ENCODE measurements at regions not wholly inside any gene's neighbourhood (a gene's known extent, or its start where the extent isn't known, plus 50 kb on each side); places are given as distances from the start of the nearest gene placed in this dataset.

GRCh38 chr9:135348076-135348787 is 131.3 kb upstream of the PPP1R26 start:
- no peaks in the 10 kb centered on the region for H3K36me3 ChIP-seq (ENCODE audit: control insufficient read depth in 3 of 3, insufficient read depth in 3 of 3, low read length in 3 of 3)
- no peak overlapping the region for H3K4me3 ChIP-seq (ENCODE audit: low read length in 3 of 3)
- no peaks in the 10 kb centered on the region for H3K9me3 ChIP-seq (ENCODE audit: control insufficient read depth in 3 of 3, low read length in 3 of 3)
- H3K27ac ChIP-seq (ENCODE audit: low read depth, low read length): no peak overlapping the region
- no peaks in the 10 kb centered on the region for H3K4me1 ChIP-seq (ENCODE audit: control insufficient read depth in 3 of 3, insufficient read depth in 3 of 3, low read length in 3 of 3)
- peaks cover 56 to 90% (median 81%) of the 10 kb centered on the region in 3 donors for H3K27me3 ChIP-seq (ENCODE audit: control insufficient read depth in 3 of 3, insufficient read depth in 3 of 3, low read length in 3 of 3)
- H3K9ac ChIP-seq (ENCODE audit: low read depth in 1 of 3, low read length in 3 of 3): no peak overlapping the region

DNA sequence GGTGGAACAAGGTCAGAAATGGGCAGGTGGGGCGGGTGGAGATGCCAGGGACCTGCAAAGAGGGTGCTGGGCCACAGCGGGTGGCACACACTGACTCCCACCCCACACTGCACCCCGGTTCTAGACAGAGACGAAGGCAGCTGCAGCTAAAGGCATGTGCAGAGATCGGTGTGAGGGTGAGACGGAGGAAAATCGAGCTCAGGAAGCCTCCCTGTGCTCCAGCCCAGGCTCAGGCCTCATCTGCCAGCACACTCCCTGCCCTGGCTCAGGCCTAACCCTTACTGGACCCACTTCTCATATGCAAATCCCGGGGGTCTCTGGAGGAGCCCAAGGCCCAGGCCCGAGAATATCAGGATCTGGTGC is 130.8 kb upstream of the PPP1R26 start:
- Histone ChIP-seq H3K27me3 (ENCODE audit: control insufficient read depth in 3 of 3, insufficient read depth in 3 of 3, low read length in 3 of 3) (peaks cover 53 to 84% (median 80%) of the 10 kb centered on the region in 3 donors), H3K36me3 (ENCODE audit: control insufficient read depth in 3 of 3, insufficient read depth in 3 of 3, low read length in 3 of 3) (no peaks in the 10 kb centered on the region), H3K4me3 (ENCODE audit: low read length in 3 of 3) (no peak overlapping the region), H3K9ac (ENCODE audit: low read depth in 1 of 3, low read length in 3 of 3) (no peak overlapping the region), H3K27ac (ENCODE audit: low read depth, low read length) (no peak overlapping the region), H3K9me3 (ENCODE audit: control insufficient read depth in 3 of 3, low read length in 3 of 3) (no peaks in the 10 kb centered on the region), H3K4me1 (ENCODE audit: control insufficient read depth in 3 of 3, insufficient read depth in 3 of 3, low read length in 3 of 3) (no peaks in the 10 kb centered on the region)

GRCh38 chr9:135349212-135350002 is 130.2 kb upstream of the PPP1R26 start:
- Histone ChIP-seq H3K27me3 (ENCODE audit: control insufficient read depth in 3 of 3, insufficient read depth in 3 of 3, low read length in 3 of 3) (peaks cover 51 to 80% (median 79%) of the 10 kb centered on the region in 3 donors), H3K9me3 (ENCODE audit: control insufficient read depth in 3 of 3, low read length in 3 of 3) (no peaks in the 10 kb centered on the region), H3K9ac (ENCODE audit: low read depth in 1 of 3, low read length in 3 of 3) (no peak overlapping the region), H3K4me3 (ENCODE audit: low read length in 3 of 3) (no peak overlapping the region), H3K36me3 (ENCODE audit: control insufficient read depth in 3 of 3, insufficient read depth in 3 of 3, low read length in 3 of 3) (no peaks in the 10 kb centered on the region), H3K4me1 (ENCODE audit: control insufficient read depth in 3 of 3, insufficient read depth in 3 of 3, low read length in 3 of 3) (no peaks in the 10 kb centered on the region), H3K27ac (ENCODE audit: low read depth, low read length) (no peak overlapping the region)

- H3K27ac ChIP-seq (ENCODE audit: low read depth, low read length): no peak overlapping the region
- H3K4me3 ChIP-seq (ENCODE audit: low read length in 3 of 3): no peak overlapping the region
- no peak overlapping the region for H3K9ac ChIP-seq (ENCODE audit: low read depth in 1 of 3, low read length in 3 of 3)
- peaks cover 46 to 74% (median 73%) of the 10 kb centered on the region in 3 donors for H3K27me3 ChIP-seq (ENCODE audit: control insufficient read depth in 3 of 3, insufficient read depth in 3 of 3, low read length in 3 of 3)
- H3K36me3 ChIP-seq (ENCODE audit: control insufficient read depth in 3 of 3, insufficient read depth in 3 of 3, low read length in 3 of 3): no peaks in the 10 kb centered on the region
- H3K4me1 ChIP-seq (ENCODE audit: control insufficient read depth in 3 of 3, insufficient read depth in 3 of 3, low read length in 3 of 3): no peaks in the 10 kb centered on the region
- H3K9me3 ChIP-seq (ENCODE audit: control insufficient read depth in 3 of 3, low read length in 3 of 3): no peaks in the 10 kb centered on the region
These were observed 129.6 kb upstream of the PPP1R26 start for GRCh38 chr9:135350003-135350315.

DNA sequence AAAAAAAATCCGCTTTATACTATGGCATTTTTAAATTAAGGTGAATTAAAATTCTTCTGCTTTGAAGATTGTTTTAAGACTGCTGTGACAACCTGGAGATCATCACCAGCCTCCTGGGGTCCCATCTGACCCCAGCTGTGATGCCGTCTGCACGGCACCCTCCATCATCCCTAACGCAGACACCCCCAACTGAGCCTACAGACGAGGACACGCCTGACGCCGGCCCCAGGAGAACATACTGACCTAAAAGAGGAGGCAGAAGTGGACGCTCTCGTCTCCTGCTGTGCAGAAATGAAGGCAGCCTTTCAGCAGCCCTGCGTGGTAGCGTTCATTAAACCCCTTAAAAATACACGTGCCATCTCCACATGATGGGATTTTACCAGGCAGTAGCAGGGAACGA is 125.6 kb upstream of the PPP1R26 start:
- Histone ChIP-seq H3K4me1 (ENCODE audit: control insufficient read depth in 3 of 3, insufficient read depth in 3 of 3, low read length in 3 of 3) (no peaks in the 10 kb centered on the region), H3K27ac (ENCODE audit: low read depth, low read length) (no peak overlapping the region), H3K9me3 (ENCODE audit: control insufficient read depth in 3 of 3, low read length in 3 of 3) (no peaks in the 10 kb centered on the region), H3K27me3 (ENCODE audit: control insufficient read depth in 3 of 3, insufficient read depth in 3 of 3, low read length in 3 of 3) (peaks cover 32 to 55% (median 53%) of the 10 kb centered on the region in 3 donors), H3K36me3 (ENCODE audit: control insufficient read depth in 3 of 3, insufficient read depth in 3 of 3, low read length in 3 of 3) (no peaks in the 10 kb centered on the region), H3K4me3 (ENCODE audit: low read length in 3 of 3) (no peak overlapping the region), H3K9ac (ENCODE audit: low read depth in 1 of 3, low read length in 3 of 3) (no peak overlapping the region)

DNA sequence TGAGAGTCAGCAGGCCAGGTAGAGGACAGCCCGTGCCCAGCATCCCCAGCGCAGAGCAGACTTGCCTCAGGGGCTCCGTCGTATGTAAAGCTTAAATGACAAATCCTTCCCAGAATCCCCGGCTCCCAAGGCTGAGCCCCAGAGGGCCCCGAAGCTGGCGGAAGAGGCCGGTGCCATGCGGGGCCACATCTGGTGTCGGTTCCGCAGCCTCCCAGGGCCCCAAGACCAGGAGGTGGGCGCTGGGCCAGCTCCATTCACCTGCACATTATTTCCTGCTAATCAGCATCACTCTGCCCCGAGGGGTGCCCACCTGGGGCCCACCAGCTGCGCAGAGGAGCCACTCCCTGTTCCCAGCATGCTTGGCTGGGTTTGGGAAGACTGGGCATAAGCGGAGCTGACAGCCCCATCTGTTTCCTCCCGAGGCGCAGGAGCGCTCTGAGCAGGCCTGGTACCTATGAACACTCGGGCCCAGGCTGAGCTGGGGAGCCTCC is 124.0 kb upstream of the PPP1R26 start:
- Histone ChIP-seq H3K4me1 (ENCODE audit: control insufficient read depth in 3 of 3, insufficient read depth in 3 of 3, low read length in 3 of 3) (no peaks in the 10 kb centered on the region), H3K36me3 (ENCODE audit: control insufficient read depth in 3 of 3, insufficient read depth in 3 of 3, low read length in 3 of 3) (no peaks in the 10 kb centered on the region), H3K4me3 (ENCODE audit: low read length in 3 of 3) (no peak overlapping the region), H3K27me3 (ENCODE audit: control insufficient read depth in 3 of 3, insufficient read depth in 3 of 3, low read length in 3 of 3) (peaks cover 30 to 54% (median 53%) of the 10 kb centered on the region in 3 donors), H3K9me3 (ENCODE audit: control insufficient read depth in 3 of 3, low read length in 3 of 3) (no peaks in the 10 kb centered on the region), H3K27ac (ENCODE audit: low read depth, low read length) (no peak overlapping the region), H3K9ac (ENCODE audit: low read depth in 1 of 3, low read length in 3 of 3) (no peak overlapping the region)

DNA sequence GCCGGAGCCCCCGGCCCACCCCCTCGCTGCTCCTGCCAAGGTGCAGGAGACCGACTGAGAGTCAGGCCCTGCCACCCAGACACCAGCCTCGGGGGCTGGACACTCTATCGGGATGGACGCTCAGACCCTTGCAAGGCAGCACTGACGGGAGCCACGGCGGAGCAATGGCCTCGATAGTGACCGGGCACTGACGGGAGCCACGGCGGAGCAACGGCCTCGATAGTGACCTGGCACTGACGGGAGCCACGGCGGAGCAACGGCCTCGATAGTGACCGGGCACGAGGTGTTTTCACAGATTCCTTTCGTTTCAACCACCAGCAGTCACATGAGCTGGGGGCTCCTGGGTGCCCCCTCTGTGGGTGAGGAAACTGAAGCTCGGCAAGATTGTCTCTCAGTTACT is 123.6 kb upstream of the PPP1R26 start:
- Histone ChIP-seq H3K36me3 (ENCODE audit: control insufficient read depth in 3 of 3, insufficient read depth in 3 of 3, low read length in 3 of 3) (no peaks in the 10 kb centered on the region), H3K9me3 (ENCODE audit: control insufficient read depth in 3 of 3, low read length in 3 of 3) (no peaks in the 10 kb centered on the region), H3K27me3 (ENCODE audit: control insufficient read depth in 3 of 3, insufficient read depth in 3 of 3, low read length in 3 of 3) (peaks cover 30 to 55% (median 51%) of the 10 kb centered on the region in 3 donors), H3K4me3 (ENCODE audit: low read length in 3 of 3) (no peak overlapping the region), H3K4me1 (ENCODE audit: control insufficient read depth in 3 of 3, insufficient read depth in 3 of 3, low read length in 3 of 3) (no peaks in the 10 kb centered on the region), H3K9ac (ENCODE audit: low read depth in 1 of 3, low read length in 3 of 3) (no peak overlapping the region), H3K27ac (ENCODE audit: low read depth, low read length) (no peak overlapping the region)

DNA sequence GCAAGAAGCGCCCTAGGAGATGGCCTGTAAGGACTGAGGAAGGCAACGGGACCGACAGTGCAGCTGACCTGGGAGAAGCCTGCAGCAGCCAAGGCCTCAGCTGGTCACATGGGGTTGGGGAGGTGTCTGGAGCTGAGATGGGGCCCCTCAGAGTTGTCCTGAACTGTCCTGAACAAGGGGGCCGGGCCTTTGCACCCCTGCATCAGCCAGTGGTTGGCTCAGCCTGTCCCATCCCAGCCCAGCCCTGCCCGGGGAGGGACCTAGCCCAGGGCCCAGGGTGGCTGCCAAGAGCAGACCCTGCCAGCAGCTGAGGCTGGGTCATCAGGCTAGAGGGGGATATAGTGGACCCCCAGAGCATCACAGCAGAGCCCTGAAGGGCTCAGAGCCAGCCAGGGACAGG is 122.8 kb upstream of the PPP1R26 start:
- Histone ChIP-seq H3K9me3 (ENCODE audit: control insufficient read depth in 3 of 3, low read length in 3 of 3) (no peaks in the 10 kb centered on the region), H3K9ac (ENCODE audit: low read depth in 1 of 3, low read length in 3 of 3) (no peak overlapping the region), H3K27me3 (ENCODE audit: control insufficient read depth in 3 of 3, insufficient read depth in 3 of 3, low read length in 3 of 3) (peaks cover 23 to 49% (median 43%) of the 10 kb centered on the region in 3 donors), H3K4me1 (ENCODE audit: control insufficient read depth in 3 of 3, insufficient read depth in 3 of 3, low read length in 3 of 3) (no peaks in the 10 kb centered on the region), H3K36me3 (ENCODE audit: control insufficient read depth in 3 of 3, insufficient read depth in 3 of 3, low read length in 3 of 3) (no peaks in the 10 kb centered on the region), H3K27ac (ENCODE audit: low read depth, low read length) (no peak overlapping the region), H3K4me3 (ENCODE audit: low read length in 3 of 3) (no peak overlapping the region)

DNA sequence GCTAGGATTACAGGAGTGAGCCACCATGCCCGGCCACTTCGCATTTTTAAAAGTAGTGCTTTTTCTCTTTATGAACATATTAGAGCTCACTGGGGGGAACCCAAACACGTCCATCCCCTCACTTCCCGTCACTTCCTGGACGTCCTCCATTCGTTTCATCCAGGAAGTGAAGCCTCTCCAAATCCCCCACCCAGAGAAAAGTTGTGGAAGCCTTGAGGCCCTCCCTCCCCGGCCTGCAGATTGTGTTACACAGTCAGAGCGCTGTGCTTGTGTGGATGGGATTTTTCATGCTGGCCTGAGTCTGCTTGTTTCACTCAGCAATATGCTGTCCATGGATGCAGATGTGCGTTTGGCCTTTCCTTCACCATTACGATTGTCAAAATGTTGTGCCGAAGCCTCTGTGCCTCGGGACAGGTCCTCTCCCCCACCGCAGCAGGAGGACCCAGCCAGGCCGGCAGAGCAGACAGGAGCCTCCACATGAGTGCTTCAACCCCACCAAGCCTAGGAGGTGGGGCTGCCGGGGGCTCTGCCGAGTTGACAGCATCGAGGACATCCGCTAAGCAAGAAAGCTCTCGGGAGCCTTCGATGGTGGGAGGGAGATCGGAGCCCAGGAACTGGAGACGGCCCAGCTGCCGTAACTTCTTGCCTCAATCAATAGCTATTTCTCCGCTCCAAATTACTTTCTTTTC is 121.6 kb upstream of the PPP1R26 start:
- H3K27me3 ChIP-seq (ENCODE audit: control insufficient read depth in 3 of 3, insufficient read depth in 3 of 3, low read length in 3 of 3): peaks cover 27 to 40% (median 38%) of the 10 kb centered on the region in 3 donors
- no peak overlapping the region for H3K4me3 ChIP-seq (ENCODE audit: low read length in 3 of 3)
- H3K4me1 ChIP-seq (ENCODE audit: control insufficient read depth in 3 of 3, insufficient read depth in 3 of 3, low read length in 3 of 3): no peaks in the 10 kb centered on the region
- no peak overlapping the region for H3K27ac ChIP-seq (ENCODE audit: low read depth, low read length)
- H3K36me3 ChIP-seq (ENCODE audit: control insufficient read depth in 3 of 3, insufficient read depth in 3 of 3, low read length in 3 of 3): no peaks in the 10 kb centered on the region
- H3K9me3 ChIP-seq (ENCODE audit: control insufficient read depth in 3 of 3, low read length in 3 of 3): no peaks in the 10 kb centered on the region
- H3K9ac ChIP-seq (ENCODE audit: low read depth in 1 of 3, low read length in 3 of 3): no peak overlapping the region

DNA sequence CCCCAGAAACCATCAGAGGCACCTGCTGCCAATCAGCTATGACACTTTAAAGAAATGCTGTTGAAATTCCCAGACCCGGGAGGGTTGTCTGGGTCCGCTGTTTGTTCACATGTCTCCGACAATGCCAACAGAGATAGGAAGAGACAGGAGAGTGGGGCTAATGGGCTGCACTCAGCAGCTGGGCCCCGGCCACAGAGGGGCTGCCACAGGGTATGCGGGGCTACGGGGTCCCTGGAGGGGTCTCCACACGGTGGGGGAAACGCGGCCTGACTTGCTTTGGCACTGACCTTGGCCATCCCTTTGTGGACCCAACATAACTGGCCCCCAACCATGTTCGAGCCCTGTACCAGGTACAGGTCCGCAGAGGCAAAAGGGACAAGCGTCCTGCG is 121.0 kb upstream of the PPP1R26 start:
- Histone ChIP-seq H3K9ac (ENCODE audit: low read depth in 1 of 3, low read length in 3 of 3) (no peak overlapping the region), H3K4me1 (ENCODE audit: control insufficient read depth in 3 of 3, insufficient read depth in 3 of 3, low read length in 3 of 3) (no peaks in the 10 kb centered on the region), H3K36me3 (ENCODE audit: control insufficient read depth in 3 of 3, insufficient read depth in 3 of 3, low read length in 3 of 3) (no peaks in the 10 kb centered on the region), H3K9me3 (ENCODE audit: control insufficient read depth in 3 of 3, low read length in 3 of 3) (no peaks in the 10 kb centered on the region), H3K27me3 (ENCODE audit: control insufficient read depth in 3 of 3, insufficient read depth in 3 of 3, low read length in 3 of 3) (peaks cover 25 to 41% (median 32%) of the 10 kb centered on the region in 3 donors), H3K27ac (ENCODE audit: low read depth, low read length) (no peak overlapping the region), H3K4me3 (ENCODE audit: low read length in 3 of 3) (no peak overlapping the region)
